IPS-18c (cell line): ENCODE measurements at regions not wholly inside any gene's neighbourhood (a gene's known extent, or its start where the extent isn't known, plus 50 kb on each side); places are given as distances from the start of the nearest gene placed in this dataset.

Experiments
- H3K4me3 ChIP-seq: 2 replicates; pipeline ENCODE4 v1.7.0; 2013; ENCODE audit warnings: low read depth, mild to moderate bottlenecking, low read length, moderate library complexity; ENCODE audit not compliant: insufficient read depth
- H3K9me3 ChIP-seq: one replicate; pipeline ENCODE4 v1.6.1; 2013; ENCODE audit warnings: mild to moderate bottlenecking, low read length, moderate library complexity; ENCODE audit not compliant: control insufficient read depth, insufficient read depth

DNA sequence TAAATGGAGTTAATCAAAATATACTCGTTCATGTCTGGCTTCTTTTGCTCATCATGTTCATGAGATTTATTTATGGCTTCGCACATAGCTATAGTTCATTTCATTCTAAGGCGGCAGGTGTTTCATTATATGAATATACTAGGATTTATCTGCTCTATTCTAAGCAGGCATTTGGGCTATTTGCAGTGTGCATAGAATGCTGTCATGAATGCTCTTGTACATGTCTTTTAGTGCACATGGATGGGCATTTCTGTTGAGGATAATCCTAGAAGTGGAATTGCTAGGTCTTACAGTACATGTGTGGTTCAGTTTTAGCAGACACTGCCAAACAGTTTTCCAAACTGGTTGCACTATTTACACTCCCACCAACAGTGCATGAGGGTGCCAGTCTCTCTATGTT, 285.3 kb upstream of the ADRA1B start:
- H3K9me3 ChIP-seq: no peaks in the 10 kb centered on the region
- no peak overlapping the region for H3K4me3 ChIP-seq

DNA sequence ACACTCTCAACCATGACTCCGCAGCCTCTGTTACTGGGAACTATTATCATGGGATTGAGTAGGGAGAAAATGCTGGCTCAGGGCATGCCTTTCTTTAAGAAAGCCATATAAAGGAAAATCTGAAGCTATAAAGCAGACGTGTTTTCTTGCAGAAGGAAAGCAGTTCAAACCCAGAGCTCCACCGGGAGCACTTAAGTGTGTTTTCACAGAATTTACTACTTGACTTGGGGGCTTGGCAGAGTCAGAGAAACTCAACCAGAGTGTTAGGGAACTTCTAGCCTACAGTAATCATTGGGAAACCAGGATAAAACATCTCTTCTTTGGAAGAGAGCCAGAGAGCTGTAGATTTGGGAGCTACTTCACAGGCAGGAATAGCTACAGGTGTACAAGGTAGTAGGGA, 283.4 kb upstream of the ADRA1B start:
- H3K4me3 ChIP-seq: no peak overlapping the region
- no peaks in the 10 kb centered on the region for H3K9me3 ChIP-seq

DNA sequence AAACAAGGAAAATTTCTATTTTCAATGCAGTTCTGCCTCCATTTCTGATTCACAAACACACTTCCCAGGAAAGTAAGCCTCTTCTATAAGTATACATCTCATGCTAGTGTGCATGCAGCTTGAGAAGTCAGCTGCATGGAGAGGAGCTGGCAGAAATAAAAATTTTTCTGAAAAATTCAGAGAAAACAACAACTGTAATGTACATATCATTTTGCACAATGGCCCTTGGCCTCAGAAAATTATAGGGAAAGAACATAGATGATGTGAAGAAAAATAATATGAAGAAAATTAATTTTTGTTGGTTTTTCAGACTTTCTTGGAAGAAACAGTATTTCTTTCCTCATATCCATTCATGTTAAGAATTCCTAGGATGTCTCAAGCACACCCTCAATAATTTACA, 277.8 kb upstream of the ADRA1B start:
- H3K4me3 ChIP-seq: no peak overlapping the region
- H3K9me3 ChIP-seq: no peaks in the 10 kb centered on the region

DNA sequence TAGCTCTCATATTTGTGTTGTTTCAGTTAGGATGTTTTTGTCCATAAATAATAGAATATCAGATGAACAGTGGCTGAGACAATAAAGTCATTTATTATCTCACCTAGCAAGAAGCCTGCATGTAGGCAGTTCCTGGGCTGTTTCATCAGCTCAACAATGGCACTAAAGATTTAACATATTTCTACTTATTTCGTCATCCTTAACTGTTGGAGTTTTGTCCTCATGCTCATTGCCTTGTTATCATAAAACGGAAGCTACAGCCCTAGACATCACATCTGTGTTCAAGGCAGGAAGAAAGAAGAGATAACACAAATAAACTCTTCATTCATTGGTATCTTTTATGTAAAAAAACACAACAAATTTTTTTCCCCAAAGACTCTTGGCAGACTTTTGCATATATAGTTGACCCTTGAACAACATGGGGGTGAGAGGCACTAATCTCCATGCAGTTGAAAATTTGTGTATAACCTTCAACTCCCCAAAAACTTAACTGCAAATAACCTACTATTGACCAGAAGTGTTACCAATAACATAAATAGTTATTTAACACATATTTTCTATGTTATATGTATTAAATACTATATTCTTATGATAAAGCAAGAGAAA, 277.2 kb upstream of the ADRA1B start:
- H3K4me3 ChIP-seq: no peak overlapping the region
- no peaks in the 10 kb centered on the region for H3K9me3 ChIP-seq

DNA sequence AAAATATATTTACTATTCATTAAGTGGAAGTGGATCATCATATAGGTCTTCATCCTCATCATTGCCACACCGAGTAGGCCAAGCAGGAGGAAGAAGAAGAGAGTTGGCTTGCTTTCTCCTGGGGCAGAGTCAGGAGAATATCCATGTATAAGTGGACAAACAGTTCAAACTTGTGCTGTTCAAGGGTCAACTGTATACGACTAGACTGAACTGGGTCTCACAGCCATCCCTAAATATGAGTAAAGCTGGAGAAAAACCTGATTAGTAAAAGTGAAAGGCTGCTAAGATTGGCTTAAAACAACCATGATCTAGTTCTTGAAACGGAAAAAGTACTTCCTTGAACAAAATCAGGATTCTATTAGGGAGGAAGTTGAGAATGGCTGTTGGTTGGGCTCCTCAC, 276.7 kb upstream of the ADRA1B start:
- Histone ChIP-seq H3K9me3 (no peaks in the 10 kb centered on the region), H3K4me3 (no peak overlapping the region)

DNA sequence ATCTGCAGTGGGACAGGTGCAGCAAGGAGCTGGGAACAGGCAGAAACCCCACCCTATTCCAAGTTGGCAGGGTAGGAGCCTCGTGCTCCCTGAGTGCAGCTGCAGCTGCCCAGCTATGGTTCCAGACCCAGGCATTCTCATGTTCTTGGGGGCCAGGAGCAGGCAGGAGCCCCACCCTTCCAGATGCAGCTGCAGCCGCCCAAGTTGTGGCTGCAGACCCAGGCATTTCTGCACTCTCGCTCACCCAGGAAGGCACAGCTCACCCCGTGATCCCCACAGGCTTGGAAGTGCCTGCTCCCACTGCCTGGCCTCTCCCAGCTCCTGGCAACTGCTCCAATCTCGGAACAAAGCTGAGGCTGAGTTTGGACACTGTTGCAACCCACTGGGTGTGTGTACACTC, 275.8 kb upstream of the ADRA1B start:
- no peak overlapping the region for H3K4me3 ChIP-seq
- no peaks in the 10 kb centered on the region for H3K9me3 ChIP-seq

DNA sequence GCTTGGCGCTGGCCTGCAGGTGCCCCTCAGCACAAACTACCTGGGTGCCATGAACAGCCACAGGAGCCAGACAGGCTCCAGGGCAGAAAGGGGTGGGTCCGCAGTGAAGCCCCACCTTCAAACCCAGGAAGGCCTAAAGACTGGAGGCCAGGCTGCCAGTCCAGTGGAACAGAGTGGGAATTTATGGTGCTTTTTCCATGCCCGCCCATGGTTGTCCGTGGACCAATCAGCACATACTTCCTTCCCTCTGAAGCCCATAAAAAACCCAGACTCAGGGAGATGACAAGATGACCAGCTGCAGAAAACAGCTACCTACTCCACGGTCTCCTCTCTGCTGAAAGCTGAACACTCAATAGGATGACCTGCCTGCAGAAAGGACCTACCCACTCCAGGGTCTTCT, 275.4 kb upstream of the ADRA1B start:
- no peak overlapping the region for H3K4me3 ChIP-seq
- H3K9me3 ChIP-seq: no peaks in the 10 kb centered on the region

DNA sequence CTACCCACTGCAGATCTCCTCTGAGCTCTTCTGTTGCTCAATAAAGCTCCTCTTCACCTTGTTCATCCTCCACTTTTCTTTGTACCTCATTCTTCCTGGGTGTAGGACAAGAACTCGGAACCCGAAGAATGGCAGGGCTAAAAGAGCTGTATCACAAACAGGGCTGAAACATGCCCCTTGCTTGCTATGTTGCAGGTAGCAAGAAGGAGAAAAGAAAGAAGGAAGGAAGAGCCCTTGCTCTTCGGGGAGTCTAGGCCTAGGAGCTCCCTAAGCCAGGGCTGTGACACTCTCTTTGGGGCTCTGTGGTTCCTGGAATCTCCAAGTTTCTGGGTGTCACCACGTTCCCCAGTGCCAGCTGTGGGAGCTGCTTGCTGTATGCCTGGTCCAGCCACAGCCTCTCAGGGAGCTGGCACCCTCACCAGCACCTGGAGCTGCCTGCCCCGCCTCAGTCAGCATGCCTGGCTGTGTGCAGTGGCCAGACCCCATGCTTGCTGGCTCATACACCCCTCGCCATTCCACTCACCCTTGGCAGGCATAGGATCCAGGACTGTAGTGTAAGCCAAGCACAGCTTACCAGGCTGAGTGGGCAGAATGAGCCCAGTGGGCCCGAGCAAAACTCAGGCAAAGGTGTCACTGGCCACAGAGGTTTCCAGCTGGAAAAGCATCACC, 274.8 kb upstream of the ADRA1B start:
- Histone ChIP-seq H3K4me3 (no peak overlapping the region), H3K9me3 (no peaks in the 10 kb centered on the region)

DNA sequence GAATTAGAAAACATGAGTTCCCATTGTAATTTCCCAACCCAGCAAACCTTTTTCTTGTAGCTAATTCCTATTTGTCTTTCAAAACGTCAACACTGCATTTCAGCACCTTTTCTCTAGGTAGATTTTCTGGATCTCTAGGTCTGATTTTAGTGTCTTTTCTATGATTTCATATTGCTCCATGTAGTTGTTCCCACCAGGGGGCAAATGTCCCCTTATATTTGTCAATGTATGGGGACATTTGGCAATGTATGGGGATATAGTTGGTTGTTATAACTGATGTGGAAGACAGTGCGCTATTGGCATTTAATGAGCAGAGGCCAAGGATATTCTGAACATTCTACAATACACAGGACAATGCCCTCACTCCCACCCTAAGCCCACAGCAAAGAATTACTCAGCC, 273.9 kb upstream of the ADRA1B start:
- Histone ChIP-seq H3K9me3 (no peaks in the 10 kb centered on the region), H3K4me3 (no peak overlapping the region)

DNA sequence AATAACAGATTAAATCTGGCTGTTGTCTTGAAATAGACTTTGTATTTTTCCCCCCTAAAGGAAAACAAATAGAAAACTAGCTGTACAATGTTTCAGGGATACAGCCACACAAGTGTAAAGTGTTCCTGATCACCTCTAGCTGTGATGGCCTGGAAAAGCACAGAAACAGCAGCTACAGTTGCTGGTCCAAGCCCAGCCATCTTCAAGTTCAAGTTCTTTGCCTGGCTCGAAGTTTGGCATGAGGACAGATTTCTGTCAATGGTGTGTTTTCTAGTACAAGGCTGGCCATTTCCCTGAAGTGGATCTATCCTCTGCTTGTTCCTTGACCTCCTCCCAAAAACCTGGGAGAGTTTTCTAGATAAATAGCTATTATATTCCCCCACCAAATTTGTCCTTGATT, 272.2 kb upstream of the ADRA1B start:
- H3K4me3 ChIP-seq: no peak overlapping the region

DNA sequence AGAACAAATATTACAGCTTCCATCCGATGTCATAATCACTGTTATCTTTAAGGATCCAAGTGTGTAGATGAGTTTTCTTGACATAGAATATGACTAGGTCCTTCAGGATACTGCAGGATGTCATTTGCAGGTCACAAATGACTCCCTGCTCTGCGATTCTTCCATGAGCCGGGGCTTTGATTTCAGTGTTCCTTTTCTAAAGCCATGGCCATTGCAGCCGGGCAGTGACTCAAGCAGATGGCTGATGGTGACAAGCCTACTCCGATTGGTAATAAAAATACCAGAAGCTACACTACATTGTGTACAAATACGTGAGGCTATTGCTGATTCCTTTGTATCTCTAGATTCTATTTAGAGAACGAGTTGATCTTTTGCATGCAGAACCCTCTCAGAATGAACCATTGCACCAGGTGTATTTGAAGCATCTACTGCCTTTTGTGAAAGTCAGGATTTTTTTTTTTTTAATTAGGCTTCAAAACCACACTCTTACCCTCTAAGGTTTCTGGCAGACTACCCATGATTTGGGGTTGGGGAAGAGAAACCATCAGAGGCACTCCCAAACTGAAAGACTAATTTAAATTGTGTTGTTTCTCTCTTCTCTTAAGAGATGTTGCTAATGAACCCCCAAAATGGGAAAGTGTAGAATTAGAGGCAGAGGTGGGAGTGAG, 271.0 kb upstream of the ADRA1B start:
- Histone ChIP-seq H3K4me3 (no peak overlapping the region), H3K9me3 (no peaks in the 10 kb centered on the region)

More for the DNA sequence above, 272.2 kb upstream of the ADRA1B start:
- H3K9me3 ChIP-seq: no peaks in the 10 kb centered on the region

DNA sequence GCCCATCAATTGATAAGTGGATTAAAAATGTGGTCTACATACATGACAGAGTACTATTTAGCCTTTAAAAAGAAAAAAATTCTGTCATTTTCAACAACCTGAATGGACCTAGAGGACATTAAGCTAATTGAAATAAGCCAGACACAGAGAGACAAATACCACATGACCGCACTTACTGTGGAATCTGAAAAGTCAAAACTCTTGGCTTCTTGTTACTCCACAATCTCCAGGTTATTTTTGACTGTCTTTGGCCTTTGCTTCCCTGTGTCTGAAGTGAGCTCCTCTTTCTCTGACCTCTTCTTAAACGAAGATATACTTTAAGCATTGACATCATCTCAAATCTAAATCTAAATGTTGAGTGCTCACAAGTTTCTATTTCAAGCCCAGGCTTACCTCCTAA, 265.5 kb upstream of the ADRA1B start:
- Histone ChIP-seq H3K9me3 (no peaks in the 10 kb centered on the region), H3K4me3 (no peak overlapping the region)

DNA sequence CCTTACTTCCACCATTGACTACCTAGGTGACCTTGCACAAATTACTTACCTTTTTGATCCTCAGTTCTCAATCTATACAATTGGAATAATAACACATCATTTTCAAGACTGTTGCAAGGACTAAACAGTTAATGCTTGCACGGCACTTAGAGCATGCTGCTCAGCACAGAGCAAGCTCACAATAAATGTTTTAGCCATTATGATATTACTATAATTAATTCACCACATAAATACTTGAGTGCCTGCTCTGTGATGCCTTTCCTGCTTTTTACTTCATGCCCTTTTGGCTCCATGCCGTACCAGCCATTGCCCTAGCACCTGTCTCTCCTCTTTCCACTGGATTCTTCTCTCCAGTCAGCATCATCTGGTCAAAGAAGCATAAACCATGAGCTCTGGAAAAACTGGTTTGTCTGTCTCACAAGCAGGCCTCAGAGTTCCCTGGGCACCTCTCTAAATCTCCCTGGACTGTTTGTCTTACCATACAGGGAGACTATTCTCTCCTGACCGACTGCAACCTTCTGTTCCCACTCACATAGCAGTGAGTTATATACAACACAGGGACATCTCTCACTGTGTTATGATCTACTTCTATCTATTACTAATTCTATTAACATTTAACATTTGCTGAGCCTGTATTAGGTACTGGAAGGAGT, 260.4 kb upstream of the ADRA1B start:
- H3K4me3 ChIP-seq: no peak overlapping the region
- no peaks in the 10 kb centered on the region for H3K9me3 ChIP-seq

DNA sequence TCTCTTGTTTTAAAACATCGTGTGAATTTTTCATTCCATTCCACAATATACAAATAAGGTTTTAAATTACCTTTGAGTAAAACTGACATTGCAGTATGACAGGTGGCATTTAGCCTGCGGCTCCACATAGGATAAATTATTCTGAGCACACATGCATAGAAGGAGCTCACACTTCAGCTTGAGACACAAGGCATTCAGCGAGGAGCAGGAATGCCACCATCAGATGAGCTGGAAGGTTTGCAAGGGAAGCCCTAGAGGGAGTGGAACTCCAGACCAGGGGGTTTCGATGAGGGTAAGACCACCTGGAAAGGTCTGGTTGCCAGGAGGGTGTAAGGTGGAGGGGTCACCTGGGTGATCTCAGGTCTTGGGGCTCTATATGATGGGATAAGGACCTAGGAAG, 259.0 kb upstream of the ADRA1B start:
- H3K4me3 ChIP-seq: no peak overlapping the region
- no peaks in the 10 kb centered on the region for H3K9me3 ChIP-seq

DNA sequence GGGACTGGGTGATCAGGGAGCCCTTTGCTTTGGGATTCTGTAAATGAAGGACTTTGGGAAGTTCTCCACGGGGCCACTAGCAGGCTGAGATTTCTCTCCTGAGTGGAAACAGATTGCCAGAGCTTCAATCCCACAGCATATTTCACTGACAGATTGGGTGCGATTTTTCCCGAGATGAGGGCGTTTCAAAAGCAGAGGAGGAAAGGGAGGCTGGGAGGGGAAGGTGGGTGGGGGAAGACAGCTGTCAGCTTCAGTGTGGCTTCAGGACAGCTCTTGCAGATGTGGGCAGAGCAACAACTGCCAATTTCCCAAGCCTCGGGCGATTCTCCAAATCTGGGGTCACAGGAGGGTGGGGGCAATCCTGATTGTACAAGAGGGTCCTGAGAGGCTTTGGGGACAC, 258.5 kb upstream of the ADRA1B start:
- H3K4me3 ChIP-seq: no peak overlapping the region
- H3K9me3 ChIP-seq: no peaks in the 10 kb centered on the region

DNA sequence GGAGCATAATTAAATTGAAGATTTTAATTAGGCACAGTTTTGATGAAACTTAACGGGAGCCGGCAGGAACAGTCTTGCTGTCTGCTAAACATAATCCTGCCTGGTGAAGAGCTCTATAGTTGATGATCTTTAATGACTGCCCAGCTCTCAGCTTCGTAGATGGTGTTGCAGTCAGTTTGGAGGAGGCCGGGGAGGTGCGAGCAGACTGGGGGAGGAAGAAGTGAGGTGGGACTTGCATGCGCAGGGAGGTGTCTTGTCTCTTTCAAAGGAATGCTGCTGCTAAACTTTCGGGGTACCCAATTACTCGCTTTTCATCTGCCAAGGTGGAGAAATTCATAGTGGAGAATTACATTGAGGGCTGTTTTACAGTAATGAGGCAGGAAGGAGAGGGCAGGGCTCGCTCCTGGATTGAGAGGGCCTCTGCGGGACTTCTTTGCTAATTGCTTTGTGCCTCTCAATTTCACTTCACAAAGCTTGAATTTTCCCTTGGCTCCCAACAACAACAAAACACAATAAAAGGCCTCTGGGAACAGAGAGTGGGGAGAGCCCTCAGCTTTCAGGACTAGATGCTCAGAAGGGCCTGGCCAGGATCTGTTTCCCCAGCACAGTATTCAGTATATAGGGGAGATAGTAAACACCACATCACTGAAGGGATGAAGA, 257.9 kb upstream of the ADRA1B start:
- no peaks in the 10 kb centered on the region for H3K9me3 ChIP-seq

DNA sequence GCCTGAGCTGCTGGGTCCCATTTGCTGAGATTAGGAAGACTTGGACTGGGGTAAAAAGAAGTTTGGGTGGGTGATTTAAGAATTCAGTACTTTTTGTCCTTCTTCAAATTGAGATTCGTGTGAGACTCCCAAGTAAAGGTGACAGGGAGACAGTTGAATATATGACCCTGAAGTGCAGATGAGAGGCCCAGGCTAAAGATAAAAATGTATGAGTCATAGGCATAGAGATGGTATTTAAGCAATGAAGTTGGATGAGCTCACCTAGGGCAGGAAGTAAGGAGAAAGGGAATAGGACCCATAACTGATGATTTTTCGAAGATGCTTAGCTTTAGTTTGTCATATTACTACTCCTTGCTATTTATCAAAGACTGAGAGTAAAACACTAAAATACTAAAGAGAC, 255.9 kb upstream of the ADRA1B start:
- H3K9me3 ChIP-seq: no peaks in the 10 kb centered on the region
- no peak overlapping the region for H3K4me3 ChIP-seq

More for the DNA sequence above, 257.9 kb upstream of the ADRA1B start:
- H3K4me3 ChIP-seq: no peak overlapping the region

DNA sequence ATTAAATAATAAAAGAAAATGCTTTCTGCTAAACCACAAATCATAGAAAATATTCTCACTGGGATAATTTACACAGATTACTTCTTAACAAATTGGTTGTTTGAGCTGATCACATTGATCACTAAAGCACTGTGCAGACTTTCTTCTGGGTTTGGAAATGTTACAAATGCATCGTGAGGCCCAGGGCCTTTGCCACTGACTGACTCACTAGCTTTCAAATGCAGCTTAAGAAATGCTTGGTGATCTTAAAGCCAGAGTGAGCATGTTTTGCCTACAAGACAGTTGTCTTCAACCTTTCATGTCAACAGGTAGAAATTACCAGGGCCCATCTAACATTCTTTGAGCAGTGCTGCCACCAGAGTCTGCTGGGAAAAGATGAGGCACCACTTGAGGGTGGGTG, 252.3 kb upstream of the ADRA1B start:
- no peak overlapping the region for H3K4me3 ChIP-seq
- H3K9me3 ChIP-seq: peaks cover 2% of the 10 kb centered on the region
